GM18502 (cell line): ENCODE measurements at regions not wholly inside any gene's neighbourhood (a gene's known extent, or its start where the extent isn't known, plus 50 kb on each side); places are given as distances from the start of the nearest gene placed in this dataset.

Experiments used
- ATAC-seq: cut with Tn5 transposase; IDR thresholded peaks from one replicate; pipeline ENCODE4 v1.9.1; 2021; ENCODE audit warnings: mild to moderate bottlenecking; ENCODE audit not compliant: unreplicated experiment, poor library complexity

DNA sequence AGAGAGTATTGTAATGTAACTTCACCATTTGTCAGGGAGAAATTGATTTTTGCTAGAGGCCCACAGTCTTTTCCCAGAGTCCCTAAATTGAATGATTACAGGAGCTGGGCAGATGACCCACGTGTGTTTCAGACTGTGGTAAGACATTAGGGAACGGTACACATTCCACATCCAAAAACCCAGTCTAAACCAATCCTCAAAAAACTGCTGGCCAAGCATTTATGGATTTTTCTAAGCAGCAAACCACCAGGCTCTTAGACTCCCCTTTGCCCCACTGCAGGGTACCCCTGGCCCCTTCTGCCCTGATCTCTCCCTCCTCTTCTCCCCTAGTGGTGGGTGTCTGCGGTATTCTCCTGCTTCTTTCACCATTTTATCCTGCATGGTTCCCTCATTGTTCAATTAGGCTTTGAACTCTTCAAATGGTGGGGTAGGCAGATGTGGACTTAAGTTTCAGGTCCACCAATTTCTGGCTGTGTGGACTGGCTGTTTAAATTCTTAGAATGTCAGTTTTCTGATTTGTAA is 135.5 kb upstream of the SORCS3 start:
- no peak for ATAC-seq

DNA sequence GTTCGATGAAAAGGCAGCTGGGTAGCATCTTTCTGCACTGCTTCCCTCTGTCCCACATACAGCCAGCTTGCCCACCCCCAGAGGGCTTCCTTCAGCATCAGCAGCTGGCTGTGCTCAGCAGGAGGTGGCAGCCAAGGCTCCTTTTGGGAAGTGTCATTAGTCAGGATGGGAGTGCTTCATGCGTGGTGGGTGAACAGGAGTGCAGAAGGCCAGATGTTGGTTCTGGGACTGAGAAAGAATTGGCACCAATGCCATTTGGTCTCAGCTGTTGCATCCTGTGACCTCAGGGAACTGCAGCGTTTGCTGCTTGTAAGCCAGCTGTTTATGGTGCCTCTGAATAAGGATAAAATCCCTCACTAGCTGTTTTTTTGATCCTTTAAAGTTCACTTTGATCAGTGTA is 131.1 kb upstream of the SORCS3 start:
- no peak for ATAC-seq

DNA sequence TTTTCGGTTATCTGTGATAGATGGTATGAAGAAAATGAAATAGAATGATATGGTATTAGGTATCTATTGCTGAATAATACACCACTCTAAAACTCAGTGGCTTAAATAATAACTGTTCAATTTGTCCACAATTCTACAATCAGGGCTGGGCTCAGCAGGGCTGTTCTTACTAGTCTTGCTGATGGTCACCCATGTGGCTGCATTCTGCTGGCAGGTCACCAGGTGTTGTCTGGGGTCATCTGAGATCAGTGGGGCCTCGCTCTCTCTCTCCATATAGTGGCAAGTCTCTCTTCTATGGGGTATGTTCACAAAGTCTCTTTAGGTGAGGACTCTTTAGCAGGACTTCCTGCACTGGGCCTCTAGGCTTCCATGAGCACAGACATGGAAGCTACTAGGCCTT is 130.4 kb upstream of the SORCS3 start:
- ATAC-seq, result no peak

DNA sequence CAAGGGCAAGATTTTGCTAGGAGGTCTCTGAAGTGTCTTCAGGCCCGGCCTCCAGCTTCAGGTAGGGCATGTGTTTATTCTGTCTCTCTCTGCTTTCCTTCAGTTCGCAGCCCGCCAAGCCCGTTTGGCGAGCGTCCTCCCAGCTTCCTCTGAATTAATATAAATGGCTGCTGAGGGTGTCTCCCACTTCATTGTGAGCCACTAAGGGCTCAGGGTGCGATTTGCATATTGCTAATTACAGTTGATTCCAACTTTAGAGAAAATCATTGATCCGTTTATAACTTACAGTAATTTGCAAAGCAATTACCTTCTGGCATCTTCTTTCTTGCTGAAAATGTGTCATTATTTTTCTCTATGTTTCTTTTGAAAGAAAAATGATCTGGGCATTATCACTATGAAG is 128.3 kb upstream of the SORCS3 start:
- no peak for ATAC-seq

DNA sequence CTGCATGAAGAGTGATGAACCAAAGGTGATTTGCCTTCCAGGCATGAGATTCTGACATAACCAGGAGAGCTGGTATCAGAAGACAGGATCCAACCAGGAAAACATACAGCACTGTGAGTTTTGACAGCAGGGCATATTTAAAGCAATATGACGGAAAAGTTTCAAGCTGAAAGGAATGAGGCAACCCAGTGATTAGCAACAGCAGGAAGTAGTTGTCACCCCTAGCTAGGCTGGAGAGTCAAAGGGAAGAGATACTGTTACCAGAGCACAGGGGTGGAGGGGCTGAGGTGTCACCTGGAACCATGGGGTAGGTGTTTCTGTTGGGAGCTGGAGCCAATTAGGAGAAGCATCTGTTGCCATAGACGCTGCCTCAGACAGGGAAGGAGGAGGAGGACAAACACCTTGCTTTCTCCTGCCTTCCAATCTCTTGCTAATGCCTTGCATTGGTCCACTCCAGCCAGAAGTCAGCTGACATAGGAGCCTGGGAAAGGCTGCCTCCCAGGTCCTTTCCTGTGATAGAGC is 125.4 kb upstream of the SORCS3 start:
- ATAC-seq, result no peak

DNA sequence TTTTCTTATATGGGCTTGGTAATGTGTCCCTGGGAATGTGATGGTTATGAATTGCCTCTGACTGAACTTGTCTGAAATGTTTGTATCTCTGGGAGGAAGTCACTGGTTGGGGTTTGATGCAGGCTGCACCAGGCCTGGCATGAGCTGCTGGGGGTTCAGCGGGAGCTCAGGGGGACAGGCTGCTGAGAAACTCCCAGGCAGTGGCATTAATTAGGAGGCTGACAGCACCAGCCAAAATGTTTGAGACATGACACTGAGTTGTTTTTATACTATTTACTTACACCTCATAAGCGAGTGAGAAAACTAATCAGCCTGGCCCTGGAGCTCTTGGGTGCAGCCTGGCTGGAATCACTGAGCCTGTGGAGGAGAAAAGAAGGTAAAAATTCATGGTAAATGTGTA is 124.1 kb upstream of the SORCS3 start:
- no peak for ATAC-seq

DNA sequence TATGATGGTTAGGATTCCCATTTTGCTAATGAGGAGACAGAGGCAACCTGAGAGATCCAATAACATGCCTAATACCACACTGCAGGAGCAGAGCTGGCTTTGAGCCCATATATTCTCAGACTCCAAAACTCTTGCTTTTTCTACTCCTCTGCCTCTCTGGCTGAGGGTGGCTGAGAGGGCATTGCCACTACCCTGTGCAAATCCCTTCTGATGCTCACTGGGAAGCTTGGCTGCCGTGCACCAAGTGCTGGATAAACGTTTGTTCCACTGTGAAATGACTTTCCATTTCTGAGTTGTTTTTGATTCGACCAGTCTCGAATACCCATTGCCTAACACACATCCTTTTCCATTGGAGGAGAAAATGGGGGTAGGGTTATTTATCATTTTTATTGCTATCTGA is 123.1 kb upstream of the SORCS3 start:
- no peak for ATAC-seq

DNA sequence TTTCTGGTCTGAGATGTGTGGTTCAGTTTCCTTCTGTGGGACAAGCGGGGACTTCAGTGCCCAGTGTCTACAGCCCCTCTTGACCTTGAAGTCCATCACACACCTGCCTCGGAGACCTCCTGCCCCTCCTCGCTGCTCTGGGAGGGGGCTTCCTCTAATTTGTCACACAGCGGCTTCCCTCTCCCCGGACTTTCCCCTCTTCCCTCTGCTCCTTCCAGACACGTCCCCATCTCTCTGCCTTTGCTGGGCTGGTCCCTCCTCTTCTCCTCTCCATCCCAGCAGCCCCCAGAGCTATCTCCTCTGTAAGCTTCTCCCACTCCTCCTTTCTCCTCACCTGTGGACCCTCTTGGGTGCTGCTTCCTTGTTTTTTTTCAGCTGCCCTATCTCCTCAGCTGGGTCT is 122.2 kb upstream of the SORCS3 start:
- ATAC-seq, result no peak

DNA sequence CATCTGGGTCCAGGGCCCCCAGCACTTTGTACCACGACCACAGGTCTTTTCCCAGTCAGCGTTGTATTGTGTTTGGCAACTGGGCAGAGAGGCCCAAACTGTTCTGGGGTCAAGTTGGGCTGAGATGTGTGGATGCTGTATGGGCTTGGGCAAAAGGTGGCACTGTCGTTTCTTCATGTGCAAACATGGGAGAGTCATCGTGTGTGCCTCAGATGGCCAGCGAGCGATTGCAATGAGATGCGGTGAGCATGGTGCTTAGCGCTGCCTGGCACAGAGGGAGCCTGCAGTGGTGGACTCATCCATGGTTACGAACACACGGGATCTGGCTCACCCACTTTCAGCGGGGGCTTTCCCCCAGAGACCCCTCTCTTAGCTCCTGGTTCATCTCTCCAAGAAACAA is 120.4 kb upstream of the SORCS3 start:
- no peak for ATAC-seq

DNA sequence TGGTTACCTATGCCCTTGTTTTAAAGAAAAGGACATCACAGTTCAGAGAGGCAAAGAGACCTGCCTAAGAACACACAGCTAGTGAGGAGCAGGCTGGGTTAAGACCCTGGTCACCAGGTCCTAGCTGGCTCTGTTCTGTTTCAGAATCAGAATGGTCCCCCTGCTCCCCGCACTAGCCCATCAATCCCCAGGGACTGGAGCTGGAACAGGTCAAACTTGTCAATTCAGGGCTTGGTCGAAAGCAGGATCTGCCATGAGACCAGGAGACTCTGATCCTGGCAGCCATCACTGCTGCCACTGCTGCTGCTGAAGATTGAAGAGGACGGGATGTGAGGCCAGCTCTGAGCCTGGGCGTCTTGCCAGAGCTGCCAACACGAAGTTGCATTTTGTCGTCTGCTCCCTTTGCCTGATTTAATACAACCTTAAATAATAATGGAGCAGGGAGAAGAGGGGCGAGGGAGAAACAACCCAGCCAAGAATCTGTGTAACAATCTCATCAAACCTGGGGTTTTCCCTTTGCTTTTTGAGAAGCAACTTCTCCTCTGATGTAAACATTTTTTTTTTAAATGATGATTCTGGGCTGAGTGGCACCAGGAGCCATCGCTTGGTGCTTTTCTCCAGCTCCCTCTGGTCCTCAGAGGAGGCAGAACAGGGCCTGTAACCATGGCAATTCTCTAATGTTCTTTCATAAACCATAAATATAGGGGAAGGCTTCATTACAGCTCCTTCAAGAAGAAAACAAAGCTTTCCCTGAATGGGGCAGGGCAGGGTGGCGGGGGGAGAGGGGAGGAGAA is 119.0 kb upstream of the SORCS3 start:
- no peak for ATAC-seq

DNA sequence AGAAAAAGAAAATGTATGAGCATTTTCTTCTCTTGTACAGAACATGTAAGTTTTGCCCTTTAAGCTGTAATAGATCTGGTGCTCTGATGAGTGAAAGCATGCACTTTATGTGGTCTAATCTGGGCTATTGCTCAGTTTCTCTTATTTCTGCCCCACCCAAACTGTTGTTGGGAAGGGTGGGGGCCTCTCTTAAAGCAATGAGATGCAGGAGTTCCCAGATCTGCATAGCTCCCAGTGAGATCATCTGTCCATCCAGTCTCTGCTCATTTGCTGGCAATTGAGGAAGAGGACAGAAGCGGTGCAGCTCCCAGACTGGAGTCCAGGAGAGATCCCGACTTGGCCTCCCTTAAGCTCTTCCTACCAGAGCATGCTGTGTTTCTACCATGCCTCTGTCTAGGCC is 114.9 kb upstream of the SORCS3 start:
- no peak for ATAC-seq

DNA sequence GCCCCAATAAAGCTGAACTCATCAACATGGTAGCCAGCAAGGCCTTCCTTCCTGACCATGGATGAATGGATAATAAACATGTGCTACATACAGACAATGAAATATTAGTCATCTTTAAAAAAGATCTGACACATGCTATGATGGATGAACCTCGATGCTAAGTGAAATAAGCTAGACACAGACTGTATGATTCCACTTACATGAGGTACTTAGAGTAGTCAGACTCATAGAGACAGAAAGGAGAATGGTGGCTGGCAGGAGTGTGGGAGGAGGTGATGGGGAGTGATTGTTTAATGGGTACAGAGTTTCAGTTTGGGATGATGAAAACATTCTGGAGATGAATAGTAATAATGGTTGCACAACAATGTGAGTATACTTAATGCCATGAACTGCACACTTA is 114.1 kb upstream of the SORCS3 start:
- ATAC-seq, result no peak

DNA sequence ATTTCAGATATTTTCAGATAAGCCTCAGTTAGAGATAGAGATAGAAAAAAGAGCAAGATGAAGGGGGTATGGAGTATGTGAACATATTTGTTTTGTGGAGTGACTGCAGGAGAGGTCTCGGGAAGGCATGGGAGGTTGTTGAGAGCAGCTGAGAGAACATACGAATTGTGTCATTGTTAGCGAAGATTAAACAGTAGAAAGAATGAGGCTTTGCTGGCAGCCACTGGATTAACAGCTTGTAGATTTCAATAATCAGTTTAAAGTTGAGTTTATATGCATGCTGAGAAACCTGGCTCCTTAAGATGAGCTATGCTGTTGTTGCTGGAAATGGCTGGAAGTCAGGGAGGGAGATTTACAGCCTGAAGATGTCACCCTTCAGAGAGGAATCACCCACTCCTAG is 100.9 kb upstream of the SORCS3 start:
- ATAC-seq, result no peak

DNA sequence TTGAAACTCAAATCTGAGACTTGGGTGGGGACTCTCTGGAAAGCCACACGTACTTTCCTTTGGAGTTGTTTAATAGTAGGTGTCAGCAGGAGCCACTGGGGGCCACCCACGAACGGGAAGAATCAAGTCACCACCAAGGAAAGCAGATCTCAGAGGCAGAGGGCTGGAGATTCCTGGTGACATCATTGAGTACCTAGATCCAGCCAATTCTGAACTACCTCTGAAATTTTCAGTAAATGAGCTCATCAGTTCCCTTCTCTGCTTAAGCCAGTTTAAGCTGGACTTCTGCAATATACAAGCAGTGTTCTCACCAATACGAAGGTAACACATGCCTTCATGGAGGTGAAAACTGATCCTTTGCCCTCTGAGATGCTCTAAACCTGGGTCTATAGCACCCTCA is 99.3 kb upstream of the SORCS3 start:
- no peak for ATAC-seq

DNA sequence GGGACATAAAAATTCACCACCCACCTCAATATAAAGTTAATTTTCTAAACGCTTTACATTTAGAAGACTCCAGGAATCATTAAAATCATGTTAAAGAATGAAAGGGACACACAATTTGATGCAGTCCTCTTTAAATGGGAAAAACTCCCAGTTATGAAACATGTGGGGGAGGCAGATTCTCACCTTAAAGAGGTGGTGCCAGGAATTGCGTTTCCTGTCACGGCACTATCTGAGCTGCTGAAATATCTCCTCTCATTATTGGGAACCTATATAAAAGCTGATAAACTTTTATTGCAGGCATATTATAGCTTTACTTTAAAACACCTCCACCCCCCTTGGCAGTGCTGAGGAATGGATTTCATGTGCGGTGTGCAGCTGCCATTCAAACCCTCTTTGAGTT is 94.8 kb upstream of the SORCS3 start:
- no peak for ATAC-seq

DNA sequence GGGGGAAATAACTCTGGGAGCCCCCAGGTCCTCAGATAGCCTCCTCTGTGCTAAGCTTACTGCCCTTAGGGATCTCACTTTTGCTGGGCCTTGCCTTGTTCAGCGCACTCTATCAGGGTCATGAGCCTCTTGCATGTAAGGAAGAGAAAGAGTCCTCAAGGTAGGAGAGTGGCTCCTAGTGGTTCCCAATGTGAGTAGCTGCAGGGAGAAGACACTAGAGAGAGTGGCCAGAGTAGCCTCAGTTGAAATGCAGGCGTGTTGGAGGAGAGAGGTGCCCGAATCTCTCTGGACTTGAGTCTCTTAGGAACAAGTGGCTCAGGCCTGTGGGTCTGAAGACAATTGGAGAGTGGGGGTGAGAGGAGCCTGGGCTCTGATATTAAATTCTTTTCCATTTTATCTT is 94.3 kb upstream of the SORCS3 start:
- ATAC-seq, result no peak

DNA sequence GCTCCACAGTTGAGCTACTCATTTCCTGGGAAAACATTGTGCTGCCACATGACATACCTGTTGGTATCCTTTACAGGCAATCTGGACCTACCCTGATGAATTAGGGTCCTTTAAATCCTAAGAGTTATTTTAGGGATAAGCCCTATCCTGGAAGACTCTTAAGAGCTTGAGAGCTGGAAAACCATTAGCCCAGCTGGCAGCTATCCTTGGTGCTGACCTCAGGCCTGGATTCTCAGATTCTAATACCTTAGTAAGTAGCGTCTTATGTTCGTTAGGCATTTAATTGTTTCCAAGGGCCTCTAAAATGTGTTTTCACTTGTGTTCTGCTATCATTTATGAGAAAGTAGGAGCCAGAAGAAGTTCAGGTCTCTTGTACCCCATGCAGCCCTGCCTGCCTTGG is 93.0 kb upstream of the SORCS3 start:
- ATAC-seq, result no peak

DNA sequence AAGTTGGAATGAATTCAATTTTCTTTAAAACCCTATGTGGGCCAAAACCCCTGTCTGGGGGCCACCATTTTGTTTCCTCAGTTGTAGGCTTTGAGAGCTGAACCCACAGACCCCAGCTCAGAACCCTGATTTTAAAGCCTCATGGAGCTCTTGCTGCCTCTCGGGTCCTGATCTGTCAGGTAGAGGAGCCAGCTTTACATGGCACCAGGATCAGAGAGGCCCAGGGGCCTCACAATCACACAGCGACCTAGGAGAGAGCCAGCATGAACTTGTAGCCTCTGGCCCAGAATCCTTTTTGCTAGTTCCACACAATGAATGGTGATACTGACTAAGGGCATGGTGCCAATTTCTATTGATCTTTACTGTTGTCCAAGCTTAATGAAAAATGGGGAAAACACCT is 84.3 kb upstream of the SORCS3 start:
- ATAC-seq, result no peak

DNA sequence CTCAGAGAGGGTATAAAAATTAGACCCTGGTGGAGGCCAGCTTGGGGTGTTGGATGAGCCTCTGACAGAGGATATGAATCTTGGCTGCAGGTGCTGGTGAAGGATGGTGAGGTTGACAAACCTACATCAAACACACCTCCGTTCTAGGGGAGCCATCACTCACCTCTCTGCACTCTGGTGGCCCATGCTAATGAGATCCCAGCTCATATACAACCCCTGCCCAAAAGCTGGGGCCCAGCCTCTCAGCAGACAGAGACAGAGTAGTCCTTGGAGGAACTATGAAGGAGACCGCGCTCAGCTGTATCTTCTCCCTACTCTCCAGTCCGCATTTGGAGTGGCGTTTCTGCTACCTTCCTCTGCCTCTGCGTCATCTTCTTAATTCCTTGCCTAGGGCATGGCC is 83.1 kb upstream of the SORCS3 start:
- no peak for ATAC-seq

DNA sequence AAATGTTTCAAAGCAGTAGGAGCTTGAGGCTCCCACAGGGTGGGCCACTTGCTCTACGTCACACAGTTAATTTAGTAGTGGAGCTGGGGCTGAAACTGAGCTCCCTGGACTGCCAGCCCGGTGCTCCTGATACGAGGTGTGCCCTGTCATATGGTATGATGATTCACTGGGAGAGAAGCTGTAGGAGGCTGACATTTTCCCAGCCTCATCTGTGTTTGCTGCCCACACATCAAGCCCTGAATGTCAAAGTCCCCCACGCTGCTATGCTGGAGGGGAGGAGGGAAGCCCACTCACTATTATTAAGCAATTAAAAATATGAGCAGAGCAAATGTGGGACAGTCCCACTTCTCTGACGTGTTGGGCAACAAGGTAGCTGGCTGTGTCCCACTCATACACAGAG is 81.2 kb upstream of the SORCS3 start:
- ATAC-seq, result no peak

DNA sequence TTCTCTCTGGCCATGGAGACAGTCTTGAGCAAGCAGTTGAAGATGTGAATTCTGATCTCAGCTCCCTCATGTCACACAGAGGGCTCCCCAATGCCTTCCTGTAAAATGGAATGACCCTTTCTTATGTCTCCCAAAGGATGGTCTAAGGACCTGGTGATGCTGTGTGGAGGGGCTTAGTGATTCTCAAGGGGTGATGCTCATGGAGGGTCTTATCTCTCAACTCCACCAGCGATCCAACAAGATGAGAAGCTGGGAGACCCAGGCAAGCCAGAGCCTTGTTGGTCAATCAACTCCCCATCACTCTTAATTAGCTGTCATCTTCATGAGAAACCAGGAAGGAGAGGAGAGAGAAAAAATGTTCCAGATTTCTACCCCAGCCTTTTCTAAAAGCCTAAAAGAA is 78.0 kb upstream of the SORCS3 start:
- no peak for ATAC-seq

DNA sequence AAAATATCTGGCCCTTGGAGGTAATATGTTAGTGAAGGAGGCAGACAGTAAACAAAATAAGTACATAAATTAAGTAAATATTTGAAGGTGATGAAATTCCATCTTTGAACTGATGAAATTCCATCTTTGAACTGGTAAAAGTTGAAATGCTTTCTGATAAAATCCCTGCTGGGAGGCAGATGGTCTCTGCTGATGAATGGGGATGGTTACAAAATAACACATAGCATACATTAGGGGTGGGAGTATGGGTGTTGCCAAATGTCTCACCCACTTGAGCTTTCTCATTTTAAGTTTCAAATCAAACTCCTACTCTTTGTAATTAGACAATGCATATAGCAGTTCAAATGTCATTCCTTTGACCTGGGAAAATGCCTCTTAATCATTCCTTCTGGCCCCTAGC is 77.5 kb upstream of the SORCS3 start:
- no peak for ATAC-seq
